AG04449 (cell line): ENCODE measurements at regions not wholly inside any gene's neighbourhood (a gene's known extent, or its start where the extent isn't known, plus 50 kb on each side); places are given as distances from the start of the nearest gene placed in this dataset.

Source experiments
- CTCF ChIA-PET: fragments of 350-600 bp; formaldehyde crosslinking; extraction: SDS; loops from one replicate; lab custom pipeline; 2021; ENCODE audit warnings: antibody characterized with exemption; lab: Yijun Ruan, JAX
- POLR2A ChIA-PET: fragments of 400-600, 350-600 bp; formaldehyde crosslinking; extraction: SDS; loops from one replicate; lab custom pipeline; 2020; ENCODE audit warnings: antibody characterized with exemption, inconsistent platforms; lab: Yijun Ruan, JAX
- DNase-seq: peaks from one replicate; pipeline ENCODE4 v3.0.0-alpha.2; 2010; ENCODE audit warnings: low read depth, low spot score
- H3K4me3 ChIP-seq: 2 replicates; pipeline ENCODE4 v1.5.1; 2011; ENCODE audit warnings: low read depth, mild to moderate bottlenecking, control low read depth, low read length
- TF ChIP-seq, protein P1 (sequence below): IDR thresholded peaks from one replicate; pipeline ENCODE4 v1.5.1; 2011; ENCODE audit warnings: mild to moderate bottlenecking, moderate library complexity, low read length, control low read depth, inconsistent platforms; ENCODE audit not compliant: insufficient read depth; ENCODE audit errors: missing control alignments

GRCh38 chr20:60152792-60153191 lies 194.6 kb downstream of the CDH26 start:
- H3K4me3 ChIP-seq: no peak overlapping the region
- TF ChIP-seq, protein P1, sequence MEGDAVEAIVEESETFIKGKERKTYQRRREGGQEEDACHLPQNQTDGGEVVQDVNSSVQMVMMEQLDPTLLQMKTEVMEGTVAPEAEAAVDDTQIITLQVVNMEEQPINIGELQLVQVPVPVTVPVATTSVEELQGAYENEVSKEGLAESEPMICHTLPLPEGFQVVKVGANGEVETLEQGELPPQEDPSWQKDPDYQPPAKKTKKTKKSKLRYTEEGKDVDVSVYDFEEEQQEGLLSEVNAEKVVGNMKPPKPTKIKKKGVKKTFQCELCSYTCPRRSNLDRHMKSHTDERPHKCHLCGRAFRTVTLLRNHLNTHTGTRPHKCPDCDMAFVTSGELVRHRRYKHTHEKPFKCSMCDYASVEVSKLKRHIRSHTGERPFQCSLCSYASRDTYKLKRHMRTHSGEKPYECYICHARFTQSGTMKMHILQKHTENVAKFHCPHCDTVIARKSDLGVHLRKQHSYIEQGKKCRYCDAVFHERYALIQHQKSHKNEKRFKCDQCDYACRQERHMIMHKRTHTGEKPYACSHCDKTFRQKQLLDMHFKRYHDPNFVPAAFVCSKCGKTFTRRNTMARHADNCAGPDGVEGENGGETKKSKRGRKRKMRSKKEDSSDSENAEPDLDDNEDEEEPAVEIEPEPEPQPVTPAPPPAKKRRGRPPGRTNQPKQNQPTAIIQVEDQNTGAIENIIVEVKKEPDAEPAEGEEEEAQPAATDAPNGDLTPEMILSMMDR: no peak
- ChIA-PET POLR2A (no interaction called here), CTCF (interaction anchor here (0.9 kb wide), 1 partner anchor 15 kb away, joined by 3 read pairs; no protein-coding TSS in a partner anchor)
- no peak for DNase-seq

- TF ChIP-seq, protein P1: no peak
- DNase-seq: no peak
- POLR2A ChIA-PET: no interaction called here
- H3K4me3 ChIP-seq: no peak overlapping the region
- CTCF ChIA-PET: interaction anchor here (2.4 kb wide), 1 partner anchor 24 kb away, joined by 5 read pairs; no protein-coding TSS in a partner anchor
These were observed 202.4 kb downstream of the CDH26 start for GRCh38 chr20:60160451-60161145.

DNA sequence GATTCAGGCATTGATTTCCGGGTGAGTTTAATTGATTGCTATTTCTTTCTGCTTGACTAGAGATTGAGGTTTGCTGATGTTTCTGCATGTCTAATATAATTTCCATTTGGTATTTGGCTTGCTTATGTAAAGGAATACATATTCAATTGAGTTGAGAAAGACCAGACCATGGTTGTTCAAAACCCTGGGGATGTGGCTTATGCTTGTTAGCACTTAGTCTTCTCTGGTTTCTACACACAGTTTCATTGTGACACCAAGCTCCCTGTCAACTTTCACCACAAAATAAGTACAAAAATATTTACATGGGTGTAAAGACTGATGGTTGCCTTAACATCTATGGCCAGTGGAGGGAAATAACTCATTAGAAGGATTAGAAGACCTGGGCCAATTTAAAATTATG lies 209.6 kb downstream of the CDH26 start:
- POLR2A ChIA-PET: no interaction called here
- TF ChIP-seq, protein P1: no peak

DNA sequence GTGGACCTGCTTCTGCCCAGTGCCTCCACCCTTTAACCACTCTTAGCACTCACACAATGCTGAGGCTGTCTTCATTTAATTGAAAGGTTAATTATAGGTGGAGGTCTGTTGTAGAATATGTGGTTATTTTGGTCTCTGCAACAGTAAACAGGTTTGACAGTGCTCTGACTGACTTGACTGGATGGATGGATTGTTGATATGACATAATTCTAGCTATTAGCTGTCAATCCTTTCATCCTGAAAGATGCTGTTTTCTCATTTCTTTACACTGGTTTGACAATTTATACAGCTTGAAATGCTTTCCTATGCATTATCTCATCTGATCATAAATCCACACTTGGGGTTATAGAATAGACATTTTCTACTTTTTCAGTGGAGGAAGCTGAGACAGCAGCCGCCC lies 210.7 kb downstream of the CDH26 start:
- no peak for DNase-seq
- POLR2A ChIA-PET: no interaction called here
- TF ChIP-seq, protein P1: no peak
- H3K4me3 ChIP-seq: no peak overlapping the region
- CTCF ChIA-PET: no interaction called here

More for the DNA sequence above, 209.6 kb downstream of the CDH26 start:
- CTCF ChIA-PET: no interaction called here
- no peak overlapping the region for H3K4me3 ChIP-seq
- no peak for DNase-seq

DNA sequence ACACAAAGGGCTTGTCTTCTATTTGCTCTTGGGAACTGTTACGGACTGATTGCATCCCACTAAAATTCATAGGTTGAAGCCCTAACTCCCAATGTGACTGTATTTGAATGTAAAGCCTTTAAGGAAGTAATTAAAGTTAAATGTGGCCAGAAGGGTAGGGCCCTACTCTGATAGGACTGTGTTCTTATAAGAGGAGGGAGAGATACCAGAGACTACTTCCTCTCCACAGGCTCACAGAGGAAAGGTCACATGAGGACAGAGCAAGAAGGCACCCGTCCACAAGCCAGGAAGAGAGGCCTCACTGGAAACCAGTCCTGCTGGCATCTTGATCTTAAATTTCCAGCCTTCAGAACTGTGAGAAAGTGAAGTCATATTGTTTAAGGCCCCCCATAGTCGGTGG lies 211.9 kb downstream of the CDH26 start:
- CTCF ChIA-PET: no interaction called here
- DNase-seq: no peak
- H3K4me3 ChIP-seq: no peak overlapping the region
- POLR2A ChIA-PET: no interaction called here
- TF ChIP-seq, protein P1: no peak

DNA sequence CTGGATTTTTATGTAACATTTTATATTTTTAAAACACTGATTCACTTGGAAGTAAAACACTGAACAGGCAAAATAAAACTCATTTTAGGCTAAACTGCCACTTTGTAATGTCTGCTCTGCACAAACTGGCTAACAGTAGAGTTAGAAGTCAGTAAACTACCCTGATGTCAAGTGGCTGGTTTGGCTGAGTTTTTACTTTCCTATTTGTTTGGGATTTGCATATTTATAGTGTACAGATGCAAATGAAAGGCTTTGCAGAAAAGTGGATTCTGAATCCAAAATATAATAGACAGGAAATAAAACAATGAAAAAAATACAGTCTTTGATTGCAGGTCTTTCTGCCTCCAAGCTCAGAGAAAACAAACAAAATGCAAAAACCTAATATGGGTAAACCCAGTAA lies 213.1 kb downstream of the CDH26 start:
- no peak overlapping the region for H3K4me3 ChIP-seq
- ChIA-PET CTCF (no interaction called here), POLR2A (no interaction called here)
- no peak for DNase-seq
- TF ChIP-seq, protein P1: no peak
